K562 (cell line): ENCODE measurements at regions not wholly inside any gene's neighbourhood (a gene's known extent, or its start where the extent isn't known, plus 50 kb on each side); places are given as distances from the start of the nearest gene placed in this dataset.
A peak's percentile ranks its signal among the peaks of the same experiment; 100 is the strongest.

Source experiments
- ATAC-seq: fragments of 200-7000 bp; cut with Tn5 transposase; 3 replicates; pipeline ENCODE4 v1.9.1; 2020; ENCODE audit warnings: moderate library complexity
- BruUV-seq: library from RNA; stranded (reverse); fragments of 400-500 nt; replicated peaks from 2 replicates; lab custom pipeline; 2021; lab: Mats Ljungman, UMichigan
- CTCF ChIA-PET: fragments of 300-600 bp; formaldehyde crosslinking; extraction: SDS; loops from one replicate; lab custom pipeline; 2021; ENCODE audit warnings: low intra/inter-chr PET ratio; lab: Yijun Ruan, JAX
- POLR2A ChIA-PET: fragments of 300-600, 350-650 bp; sonication (Branson Sonifier 250); formaldehyde crosslinking; extraction: SDS; loops from one replicate; lab custom pipeline; 2021; ENCODE audit warnings: antibody characterized with exemption, inconsistent platforms; lab: Yijun Ruan, JAX
- DNase-seq, 4 experiments: peaks; one replicate each; pipeline versions ENCODE4 v3.0.0 to v3.0.0-alpha.2; 2011 to 2018; ENCODE audit warnings: low spot score in 3 of 4, mixed read lengths in 3 of 4; ENCODE audit errors: extremely low read depth in 1 of 4
- FAIRE-seq: peaks from 2 replicates; lab custom pipeline; 2011; peaks lifted over from hg19 to GRCh38; lab: Jason Lieb, UNC
- H2AFZ ChIP-seq: 2 replicates; pipeline ENCODE4 v1.6.0; 2011; ENCODE audit warnings: low read depth, low read length, control low read depth, inconsistent platforms
- H3K27ac ChIP-seq: fragments of 200-600 bp; 3 replicates; pipeline ENCODE4 v1.8.0; 2011; ENCODE audit warnings: low read depth, mild to moderate bottlenecking, control low read depth, inconsistent platforms, low read length, moderate library complexity, mixed read lengths; ENCODE audit errors: extremely low read depth
- H3K27me3 ChIP-seq, 2 experiments: fragments of 300-600 bp in 1 of 2; 2 replicates in 1 of 2; 3 replicates in 1 of 2; pipeline versions ENCODE4 v1.6.0 to v1.8.0; 2011; ENCODE audit warnings: inconsistent platforms in 2 of 2, low read length in 2 of 2, mild to moderate bottlenecking in 1 of 2, mixed read lengths in 1 of 2, moderate library complexity in 1 of 2; ENCODE audit not compliant: control insufficient read depth in 2 of 2, insufficient read depth in 2 of 2
- H3K36me3 ChIP-seq: fragments of 300-600 bp; 3 replicates; pipeline ENCODE4 v1.8.0; 2011; ENCODE audit warnings: mild to moderate bottlenecking, low read length, inconsistent platforms; ENCODE audit not compliant: control insufficient read depth, insufficient read depth
- H3K4me1 ChIP-seq, 2 experiments: fragments of 200-600 bp in 1 of 2; replicated peaks in 1 of 2; 2 replicates in 1 of 2; 3 replicates in 1 of 2; pipeline versions ENCODE4 v1.5.1 to v1.8.0; 2011; ENCODE audit warnings: inconsistent platforms in 2 of 2, low read length in 2 of 2, mild to moderate bottlenecking in 1 of 2, mixed read lengths in 1 of 2, moderate library complexity in 1 of 2; ENCODE audit not compliant: control insufficient read depth in 2 of 2, insufficient read depth in 2 of 2
- H3K4me2 ChIP-seq: 2 replicates; pipeline ENCODE4 v1.6.1; 2011; ENCODE audit warnings: low read length, control low read depth, inconsistent platforms, mixed read lengths; ENCODE audit not compliant: insufficient read depth
- H3K4me3 ChIP-seq: fragments of 200-600 bp; sonication (generic), shearing (Covaris generic); 2 replicates; pipeline ENCODE4 v1.5.1; 2016; ENCODE audit warnings: control low read depth, inconsistent platforms
- H3K79me2 ChIP-seq: fragments of 200-600 bp; 3 replicates; pipeline ENCODE4 v1.8.0; 2011; ENCODE audit warnings: low read length, inconsistent platforms; ENCODE audit not compliant: control insufficient read depth, insufficient read depth
- H3K9ac ChIP-seq, 2 experiments: 2 replicates each; pipeline versions ENCODE4 v1.6.0 to v1.6.1; 2011; ENCODE audit warnings: low read depth in 2 of 2, low read length in 2 of 2, control low read depth in 1 of 2, inconsistent platforms in 1 of 2, mild to moderate bottlenecking in 1 of 2, mixed read lengths in 1 of 2; ENCODE audit not compliant: insufficient read depth in 1 of 2
- H3K9me1 ChIP-seq: one replicate; pipeline ENCODE4 v1.6.0; 2011; ENCODE audit warnings: inconsistent platforms, mild to moderate bottlenecking, low read length, moderate library complexity; ENCODE audit not compliant: control insufficient read depth, insufficient read depth
- H3K9me3 ChIP-seq: replicated peaks from 2 replicates; pipeline ENCODE4 v1.5.1; 2011; ENCODE audit warnings: low read depth, low read length, inconsistent platforms; ENCODE audit not compliant: control insufficient read depth, insufficient read depth
- H4K20me1 ChIP-seq: replicated peaks from 2 replicates; pipeline ENCODE4 v1.6.1; 2011; ENCODE audit warnings: low read length, inconsistent platforms, mixed read lengths; ENCODE audit not compliant: control insufficient read depth, insufficient read depth
- DPF2 ChIP-seq: fragments of 450-650 bp; IDR thresholded peaks from 2 replicates; pipeline ENCODE4 v1.6.1; 2016
- GABPB2 ChIP-seq: fragments of 250-450 bp; sonication (Bioruptor Pico); conservative IDR thresholded peaks from 2 replicates; pipeline ENCODE4 v1.5.1; 2021; ENCODE audit warnings: mild to moderate bottlenecking
- SUPT5H ChIP-seq: fragments of 450-650 bp; IDR thresholded peaks from 2 replicates; pipeline ENCODE4 v1.6.1; 2016
- TAF15 ChIP-seq: fragments of 200-400 bp; formaldehyde crosslinking; IDR thresholded peaks from 2 replicates; pipeline ENCODE4 v1.6.1; 2017; ENCODE audit warnings: mild to moderate bottlenecking, low read depth, low read length, moderate library complexity
- WGBS: fragments of 100-300 bp; shearing (Covaris generic); methylation state at CpG from one replicate; pipeline ENCODE4 v1.1.6; 2016; ENCODE audit warnings: low coverage, mixed read lengths; ENCODE audit not compliant: insufficient coverage; ENCODE audit errors: missing lambda C conversion rate; 5-methylcytosine and 5-hydroxymethylcytosine counted together
- in situ Hi-C: fragments of 300-500 bp; cut with MboI; formaldehyde crosslinking; loops from 4 replicates; pipeline ENCODE4 v1.15.0; 2018; ENCODE audit warnings: inconsistent platforms, mixed read lengths
- intact Hi-C: fragments of 100-400 bp; cut with micrococcal nuclease; formaldehyde crosslinking; loops from 2 replicates; pipeline ENCODE4 v1.14.2; 2022
- TF ChIP-seq, protein P1 (sequence below), 2 experiments: fragments of 450-650 bp; formaldehyde crosslinking in 1 of 2; IDR thresholded peaks; 2 replicates each; pipeline versions ENCODE4 v1.4.0 to v1.6.1; 2014 to 2020; ENCODE audit warnings: mild to moderate bottlenecking in 2 of 2, borderline replicate concordance in 1 of 2, low read depth in 1 of 2

DNA sequence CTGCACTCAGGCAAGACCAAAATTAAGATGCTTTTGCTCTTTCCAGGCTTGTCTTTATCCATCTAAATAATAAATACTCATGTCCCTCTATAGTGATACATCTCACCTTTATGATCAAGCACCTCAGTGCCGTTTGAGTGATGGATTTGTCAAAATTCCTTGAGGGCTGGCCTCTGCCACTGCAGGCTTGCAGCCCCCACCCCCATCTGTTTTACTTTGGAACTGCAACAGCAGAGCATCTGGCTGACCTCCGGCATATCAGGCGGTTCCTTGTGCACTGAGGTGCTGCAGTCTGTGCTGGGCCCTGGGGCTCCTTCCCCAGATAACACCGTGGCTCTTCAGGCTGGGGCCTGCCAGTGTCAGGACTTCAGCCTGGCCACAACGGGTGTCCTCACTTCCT, 386.9 kb downstream of the CDH26 start:
- CTCF ChIA-PET, result no interaction called here
- Histone ChIP-seq H3K9me1 (no peaks in the 10 kb centered on the region), H4K20me1 (no peaks in the 10 kb centered on the region), H3K4me2 (no peak overlapping the region), H3K36me3 (no peaks in the 10 kb centered on the region), H3K27me3 (no peaks in the 10 kb centered on the region), H3K27ac (no peak overlapping the region), H3K79me2 (no peaks in the 10 kb centered on the region), H2AFZ (no peak overlapping the region), H3K9me3 (no peaks in the 10 kb centered on the region), H3K4me1 (no peaks in the 10 kb centered on the region), H3K4me3 (no peak overlapping the region), H3K9ac (no peak overlapping the region)
- WGBS, result 3% methylated on average over 5 of the region's 5 CpGs
- intact Hi-C loops, result no loop called here
- TF ChIP-seq GABPB2 (CRISPR knock-in tag), result no peak
- POLR2A ChIA-PET, result no interaction called here
- FAIRE-seq, result no peak
- ATAC-seq, result no peak
- no TSS peak for BruUV-seq
- DNase-seq, result no peak
- in situ Hi-C loops, result no loop called here

DNA sequence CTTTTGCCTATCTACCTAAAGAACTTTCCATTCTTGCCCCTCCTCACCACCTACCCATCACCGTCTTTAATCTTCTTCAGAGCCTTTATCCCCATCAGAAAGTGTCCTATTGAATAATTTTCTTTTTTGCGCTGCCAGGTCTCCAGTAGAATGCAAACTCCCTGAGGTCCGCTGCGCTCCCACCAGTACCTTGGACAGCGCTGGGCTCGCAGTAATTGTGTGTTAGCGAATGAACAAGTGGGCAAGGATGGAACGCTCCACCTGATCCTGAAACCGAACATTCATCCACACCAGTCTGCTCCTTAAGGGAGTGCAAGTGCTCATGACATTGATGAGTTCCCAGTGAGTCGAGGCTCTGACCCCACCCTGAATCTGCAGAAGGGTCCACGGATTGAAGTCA, 391.2 kb downstream of the CDH26 start:
- Histone ChIP-seq H3K9ac (no peak overlapping the region), H2AFZ (no peak overlapping the region), H3K27ac (no peak overlapping the region), H3K79me2 (no peaks in the 10 kb centered on the region), H3K27me3 (peaks cover 0 to 3% of the 10 kb centered on the region in 2 experiments; a peak in 1 of 5 replicates), H4K20me1 (no peaks in the 10 kb centered on the region), H3K9me1 (no peaks in the 10 kb centered on the region), H3K4me3 (no peak overlapping the region), H3K36me3 (no peaks in the 10 kb centered on the region)
- POLR2A ChIA-PET, result interaction anchor here (0.5 kb wide), 1 partner anchor 72 kb away, joined by 3 read pairs; no protein-coding TSS in a partner anchor
- 0% methylated on average over 11 of the region's 11 CpGs for WGBS
- no peak for FAIRE-seq
- TF ChIP-seq, protein P1, sequence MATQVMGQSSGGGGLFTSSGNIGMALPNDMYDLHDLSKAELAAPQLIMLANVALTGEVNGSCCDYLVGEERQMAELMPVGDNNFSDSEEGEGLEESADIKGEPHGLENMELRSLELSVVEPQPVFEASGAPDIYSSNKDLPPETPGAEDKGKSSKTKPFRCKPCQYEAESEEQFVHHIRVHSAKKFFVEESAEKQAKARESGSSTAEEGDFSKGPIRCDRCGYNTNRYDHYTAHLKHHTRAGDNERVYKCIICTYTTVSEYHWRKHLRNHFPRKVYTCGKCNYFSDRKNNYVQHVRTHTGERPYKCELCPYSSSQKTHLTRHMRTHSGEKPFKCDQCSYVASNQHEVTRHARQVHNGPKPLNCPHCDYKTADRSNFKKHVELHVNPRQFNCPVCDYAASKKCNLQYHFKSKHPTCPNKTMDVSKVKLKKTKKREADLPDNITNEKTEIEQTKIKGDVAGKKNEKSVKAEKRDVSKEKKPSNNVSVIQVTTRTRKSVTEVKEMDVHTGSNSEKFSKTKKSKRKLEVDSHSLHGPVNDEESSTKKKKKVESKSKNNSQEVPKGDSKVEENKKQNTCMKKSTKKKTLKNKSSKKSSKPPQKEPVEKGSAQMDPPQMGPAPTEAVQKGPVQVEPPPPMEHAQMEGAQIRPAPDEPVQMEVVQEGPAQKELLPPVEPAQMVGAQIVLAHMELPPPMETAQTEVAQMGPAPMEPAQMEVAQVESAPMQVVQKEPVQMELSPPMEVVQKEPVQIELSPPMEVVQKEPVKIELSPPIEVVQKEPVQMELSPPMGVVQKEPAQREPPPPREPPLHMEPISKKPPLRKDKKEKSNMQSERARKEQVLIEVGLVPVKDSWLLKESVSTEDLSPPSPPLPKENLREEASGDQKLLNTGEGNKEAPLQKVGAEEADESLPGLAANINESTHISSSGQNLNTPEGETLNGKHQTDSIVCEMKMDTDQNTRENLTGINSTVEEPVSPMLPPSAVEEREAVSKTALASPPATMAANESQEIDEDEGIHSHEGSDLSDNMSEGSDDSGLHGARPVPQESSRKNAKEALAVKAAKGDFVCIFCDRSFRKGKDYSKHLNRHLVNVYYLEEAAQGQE (IDR thresholded peaks at IDR 0.05; ENCODE audit: borderline replicate concordance), result peak; percentile 73
- TF ChIP-seq, protein P1 (CRISPR knock-in tag; IDR thresholded peaks at IDR 0.05; ENCODE audit: low read depth), result no peak
- TF ChIP-seq DPF2 (no peak), TAF15 (no peak), SUPT5H (no peak)
- TF ChIP-seq, all 486 proteins: peak for 1
- Histone ChIP-seq H3K4me2 (no peak overlapping the region), H3K9me3 (no peaks in the 10 kb centered on the region), H3K4me1 (no peaks in the 10 kb centered on the region; a peak in 1 of 5 replicates)
- no TSS peak for BruUV-seq
- CTCF ChIA-PET, result no interaction called here
- no peak for DNase-seq
- ATAC-seq, result no peak
- intact Hi-C loops, result no loop called here
- in situ Hi-C loops, result no loop called here
